ENCODE measurements at regions not wholly inside any gene's neighbourhood (a gene's known extent, or its start where the extent isn't known, plus 50 kb on each side); places are given as distances from the start of the nearest gene placed in this dataset.

DNA sequence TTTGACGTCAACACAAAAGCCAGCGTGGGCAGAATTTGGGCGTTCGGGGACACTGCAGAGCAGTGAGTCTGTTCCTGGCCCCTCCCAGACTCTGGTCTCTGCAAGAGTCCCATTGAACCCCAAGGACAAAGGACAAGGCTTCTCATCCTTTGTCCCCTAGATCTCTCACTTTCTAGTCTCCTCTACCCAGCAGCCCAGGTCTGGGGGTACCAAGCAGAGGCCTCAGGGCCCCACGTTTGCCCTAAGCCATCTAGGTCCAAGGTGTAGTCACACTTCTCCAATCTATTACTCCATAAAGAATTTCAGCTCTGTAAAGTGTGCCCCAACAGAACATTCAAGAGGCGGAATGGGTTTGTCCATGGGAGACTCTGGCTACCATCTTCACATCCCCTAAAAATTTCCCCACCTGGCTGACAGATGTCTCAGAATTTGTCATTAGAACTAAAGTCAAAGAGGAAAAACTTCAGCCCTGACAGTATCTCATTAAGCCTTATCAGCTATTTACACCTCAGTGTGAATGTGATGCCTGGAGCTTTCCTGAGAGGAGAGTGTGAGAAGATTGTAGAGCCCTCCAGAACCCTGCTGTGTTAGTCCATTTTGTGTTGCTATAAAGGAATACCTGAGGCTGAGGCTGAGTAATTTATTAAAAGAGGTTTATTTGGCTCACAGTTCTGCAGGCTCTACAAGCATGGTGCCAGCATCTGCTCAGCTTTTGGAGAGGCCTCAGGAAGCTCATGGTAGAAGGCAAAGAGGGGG is 81.4 kb upstream of the HABP2 start:
- TF ChIP-seq, protein P1, sequence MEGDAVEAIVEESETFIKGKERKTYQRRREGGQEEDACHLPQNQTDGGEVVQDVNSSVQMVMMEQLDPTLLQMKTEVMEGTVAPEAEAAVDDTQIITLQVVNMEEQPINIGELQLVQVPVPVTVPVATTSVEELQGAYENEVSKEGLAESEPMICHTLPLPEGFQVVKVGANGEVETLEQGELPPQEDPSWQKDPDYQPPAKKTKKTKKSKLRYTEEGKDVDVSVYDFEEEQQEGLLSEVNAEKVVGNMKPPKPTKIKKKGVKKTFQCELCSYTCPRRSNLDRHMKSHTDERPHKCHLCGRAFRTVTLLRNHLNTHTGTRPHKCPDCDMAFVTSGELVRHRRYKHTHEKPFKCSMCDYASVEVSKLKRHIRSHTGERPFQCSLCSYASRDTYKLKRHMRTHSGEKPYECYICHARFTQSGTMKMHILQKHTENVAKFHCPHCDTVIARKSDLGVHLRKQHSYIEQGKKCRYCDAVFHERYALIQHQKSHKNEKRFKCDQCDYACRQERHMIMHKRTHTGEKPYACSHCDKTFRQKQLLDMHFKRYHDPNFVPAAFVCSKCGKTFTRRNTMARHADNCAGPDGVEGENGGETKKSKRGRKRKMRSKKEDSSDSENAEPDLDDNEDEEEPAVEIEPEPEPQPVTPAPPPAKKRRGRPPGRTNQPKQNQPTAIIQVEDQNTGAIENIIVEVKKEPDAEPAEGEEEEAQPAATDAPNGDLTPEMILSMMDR (IDR thresholded peaks at IDR 0.05; ENCODE audit: insufficient read depth, low read length) = no peak
- TF ChIP-seq POLR2AphosphoS5 (IDR thresholded peaks at IDR 0.05; ENCODE audit: low read depth) = no peak
- TF ChIP-seq, protein P2, sequence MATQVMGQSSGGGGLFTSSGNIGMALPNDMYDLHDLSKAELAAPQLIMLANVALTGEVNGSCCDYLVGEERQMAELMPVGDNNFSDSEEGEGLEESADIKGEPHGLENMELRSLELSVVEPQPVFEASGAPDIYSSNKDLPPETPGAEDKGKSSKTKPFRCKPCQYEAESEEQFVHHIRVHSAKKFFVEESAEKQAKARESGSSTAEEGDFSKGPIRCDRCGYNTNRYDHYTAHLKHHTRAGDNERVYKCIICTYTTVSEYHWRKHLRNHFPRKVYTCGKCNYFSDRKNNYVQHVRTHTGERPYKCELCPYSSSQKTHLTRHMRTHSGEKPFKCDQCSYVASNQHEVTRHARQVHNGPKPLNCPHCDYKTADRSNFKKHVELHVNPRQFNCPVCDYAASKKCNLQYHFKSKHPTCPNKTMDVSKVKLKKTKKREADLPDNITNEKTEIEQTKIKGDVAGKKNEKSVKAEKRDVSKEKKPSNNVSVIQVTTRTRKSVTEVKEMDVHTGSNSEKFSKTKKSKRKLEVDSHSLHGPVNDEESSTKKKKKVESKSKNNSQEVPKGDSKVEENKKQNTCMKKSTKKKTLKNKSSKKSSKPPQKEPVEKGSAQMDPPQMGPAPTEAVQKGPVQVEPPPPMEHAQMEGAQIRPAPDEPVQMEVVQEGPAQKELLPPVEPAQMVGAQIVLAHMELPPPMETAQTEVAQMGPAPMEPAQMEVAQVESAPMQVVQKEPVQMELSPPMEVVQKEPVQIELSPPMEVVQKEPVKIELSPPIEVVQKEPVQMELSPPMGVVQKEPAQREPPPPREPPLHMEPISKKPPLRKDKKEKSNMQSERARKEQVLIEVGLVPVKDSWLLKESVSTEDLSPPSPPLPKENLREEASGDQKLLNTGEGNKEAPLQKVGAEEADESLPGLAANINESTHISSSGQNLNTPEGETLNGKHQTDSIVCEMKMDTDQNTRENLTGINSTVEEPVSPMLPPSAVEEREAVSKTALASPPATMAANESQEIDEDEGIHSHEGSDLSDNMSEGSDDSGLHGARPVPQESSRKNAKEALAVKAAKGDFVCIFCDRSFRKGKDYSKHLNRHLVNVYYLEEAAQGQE (IDR thresholded peaks at IDR 0.05; ENCODE audit: insufficient replicate concordance, low read depth) = no peak

Measured in HL-60 (cell line).